Liver (tissue), 8 donors: ENCODE measurements at regions not wholly inside any gene's neighbourhood (a gene's known extent, or its start where the extent isn't known, plus 50 kb on each side); places are given as distances from the start of the nearest gene placed in this dataset.

Experiments used
- DNase-seq: peaks from one replicate; pipeline ENCODE4 v3.0.0-alpha.2; 2017; ENCODE audit warnings: low spot score
- H3K27ac ChIP-seq, 2 donors: one replicate each; pipeline ENCODE4 v1.7.0; 2013; ENCODE audit warnings: inconsistent platforms in 2 of 2, low read length in 2 of 2, control low read depth in 1 of 2, low read depth in 1 of 2, mild to moderate bottlenecking in 1 of 2
- H3K27me3 ChIP-seq, 4 donors: one replicate each; pipeline versions ENCODE4 v1.6.1 to v1.7.0; 2013; ENCODE audit warnings: low read length in 3 of 4, inconsistent platforms in 1 of 4, mild to moderate bottlenecking in 1 of 4, moderate library complexity in 1 of 4; ENCODE audit not compliant: control insufficient read depth in 4 of 4, insufficient read depth in 4 of 4
- H3K36me3 ChIP-seq, 4 donors: one replicate each; pipeline versions ENCODE4 v1.6.1 to v1.7.0; 2013; ENCODE audit warnings: low read length in 3 of 4, mild to moderate bottlenecking in 3 of 4, low read depth in 1 of 4, moderate library complexity in 1 of 4; ENCODE audit not compliant: control insufficient read depth in 4 of 4, insufficient read depth in 3 of 4
- H3K4me1 ChIP-seq, 4 donors: one replicate each; pipeline versions ENCODE4 v1.6.1 to v1.7.0; 2013; ENCODE audit warnings: low read length in 3 of 4, mild to moderate bottlenecking in 3 of 4, moderate library complexity in 1 of 4; ENCODE audit not compliant: control insufficient read depth in 4 of 4, insufficient read depth in 4 of 4
- H3K4me3 ChIP-seq, 3 donors: one replicate each; pipeline versions ENCODE4 v1.6.1 to v1.7.0; 2013; ENCODE audit warnings: low read length in 3 of 3, control low read depth in 1 of 3, low read depth in 1 of 3, mild to moderate bottlenecking in 1 of 3
- H3K9ac ChIP-seq, 2 donors: one replicate each; pipeline ENCODE4 v1.7.0; 2013; ENCODE audit warnings: low read length in 2 of 2, mild to moderate bottlenecking in 2 of 2, moderate library complexity in 2 of 2, control low read depth in 1 of 2, low read depth in 1 of 2
- H3K9me3 ChIP-seq, 4 donors: one replicate each; pipeline versions ENCODE4 v1.6.1 to v1.7.0; 2013; ENCODE audit warnings: low read length in 3 of 4; ENCODE audit not compliant: control insufficient read depth in 4 of 4
- ATF3 ChIP-seq: IDR thresholded peaks from 2 replicates; pipeline ENCODE4 v1.6.1; 2016; ENCODE audit warnings: antibody characterized with exemption
- CTCF ChIP-seq: fragments of 150-350 bp; IDR thresholded peaks from 2 replicates; pipeline ENCODE4 v1.5.1; 2017; ENCODE audit warnings: improper control_type of control experiment, low read depth, low read length; ENCODE audit not compliant: missing input control
- EGR1 ChIP-seq, 2 donors: IDR thresholded peaks; 2 replicates each; pipeline ENCODE4 v1.6.1; 2016 to 2018; ENCODE audit warnings: antibody characterized with exemption in 2 of 2, low read depth in 2 of 2
- FOXA1 ChIP-seq: IDR thresholded peaks from 2 replicates; pipeline ENCODE4 v1.6.1; 2016; ENCODE audit warnings: antibody characterized with exemption
- FOXA2 ChIP-seq: IDR thresholded peaks from 2 replicates; pipeline ENCODE4 v1.6.1; 2016; ENCODE audit warnings: antibody characterized with exemption
- GABPA ChIP-seq, 2 donors: IDR thresholded peaks in 1 of 2; conservative IDR thresholded peaks in 1 of 2; 2 replicates each; pipeline ENCODE4 v1.6.1; 2016; ENCODE audit warnings: antibody characterized with exemption in 2 of 2, mild to moderate bottlenecking in 1 of 2, moderate library complexity in 1 of 2
- HNF4A ChIP-seq, 2 donors: conservative IDR thresholded peaks; 2 replicates each; pipeline ENCODE4 v1.6.1; 2016; ENCODE audit warnings: antibody characterized with exemption in 2 of 2, mild to moderate bottlenecking in 2 of 2
- HNF4G ChIP-seq: IDR thresholded peaks from 2 replicates; pipeline ENCODE4 v1.6.1; 2016; ENCODE audit warnings: antibody characterized with exemption
- JUND ChIP-seq, 2 donors: IDR thresholded peaks; 2 replicates each; pipeline ENCODE4 v1.6.1; 2016; ENCODE audit warnings: antibody characterized with exemption in 2 of 2
- MAX ChIP-seq: IDR thresholded peaks from 2 replicates; pipeline ENCODE4 v1.6.1; 2016; ENCODE audit warnings: antibody characterized with exemption
- NR2F2 ChIP-seq: IDR thresholded peaks from 2 replicates; pipeline ENCODE4 v1.6.1; 2016; ENCODE audit warnings: antibody characterized with exemption
- RAD21 ChIP-seq, 2 donors: IDR thresholded peaks; 2 replicates each; pipeline ENCODE4 v1.6.1; 2016; ENCODE audit warnings: antibody characterized with exemption in 2 of 2, mild to moderate bottlenecking in 2 of 2
- REST ChIP-seq: IDR thresholded peaks from 2 replicates; pipeline ENCODE4 v1.6.1; 2016; ENCODE audit warnings: antibody characterized with exemption, mild to moderate bottlenecking
- RXRA ChIP-seq, 2 donors: IDR thresholded peaks; 2 replicates each; pipeline ENCODE4 v1.6.1; 2017 to 2018; ENCODE audit warnings: antibody characterized with exemption in 2 of 2, mild to moderate bottlenecking in 1 of 2
- SP1 ChIP-seq: IDR thresholded peaks from 2 replicates; pipeline ENCODE4 v1.6.1; 2018; ENCODE audit warnings: antibody characterized with exemption, mild to moderate bottlenecking
- TAF1 ChIP-seq: conservative IDR thresholded peaks from 2 replicates; pipeline ENCODE4 v1.6.1; 2016; ENCODE audit warnings: antibody characterized with exemption, mild to moderate bottlenecking
- YY1 ChIP-seq: IDR thresholded peaks from 2 replicates; pipeline ENCODE4 v1.6.1; 2016; ENCODE audit warnings: antibody characterized with exemption, mild to moderate bottlenecking
- WGBS: extraction: QIAGEN DNeasy Blood & Tissue Kit; methylation state at CpG from one replicate; pipeline ENCODE4 v1.1.7; 2013; 5-methylcytosine and 5-hydroxymethylcytosine counted together
- TF ChIP-seq, protein P1 (sequence below): IDR thresholded peaks from 2 replicates; pipeline ENCODE4 v1.6.1; 2016; ENCODE audit warnings: antibody characterized with exemption
- donor health status: healthy.
- donor health status: healthy.
- donor health status: healthy.
- donor health status: healthy.
- donor health status: healthy.

- TF ChIP-seq YY1 (no peak), FOXA2 (no peak)
Observed at GRCh38 chr2:120509213-120509815, 163.4 kb downstream of the INHBB start (continued).

DNA sequence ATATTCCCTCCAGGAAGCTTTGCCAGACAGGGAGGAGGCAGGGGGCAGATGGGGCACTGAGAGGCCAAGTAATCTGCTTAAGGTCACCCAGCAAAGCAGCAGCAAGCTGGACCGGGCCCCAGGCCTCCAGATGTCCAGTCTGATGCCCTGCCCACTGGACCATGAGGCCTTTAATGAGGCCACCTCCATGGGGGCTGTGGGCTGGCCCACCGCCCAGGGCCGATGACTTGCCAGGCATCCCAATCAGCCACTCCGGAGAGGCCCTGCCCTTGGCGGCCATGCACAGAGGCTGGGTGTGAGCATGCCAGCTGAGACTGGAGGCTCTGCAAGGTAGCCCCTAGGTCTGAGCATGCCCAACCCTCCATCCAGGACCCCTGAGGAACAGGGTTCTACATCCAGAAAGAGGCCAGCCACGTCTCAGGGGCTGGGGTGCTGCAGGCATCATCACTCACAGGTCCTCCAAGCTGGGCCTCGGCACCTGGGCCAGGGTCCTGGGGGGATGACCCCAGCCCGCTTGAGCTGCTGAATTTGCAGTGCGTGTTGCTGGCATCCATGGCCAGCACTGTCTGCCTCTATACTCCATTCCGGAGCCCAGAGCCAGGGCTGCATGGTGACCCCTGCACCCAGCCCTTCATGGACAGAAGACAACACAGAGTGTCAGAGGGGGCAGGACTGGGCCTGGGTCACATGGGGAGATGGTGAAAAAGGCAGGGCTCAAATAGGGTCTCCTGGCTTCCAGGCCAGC, 164.2 kb downstream of the INHBB start:
- H3K27ac ChIP-seq, result no peak overlapping the region
- no peaks in the 10 kb centered on the region for H3K27me3 ChIP-seq
- H3K9ac ChIP-seq, result no peak overlapping the region
- DNase-seq, result no peak
- no peaks in the 10 kb centered on the region for H3K9me3 ChIP-seq
- WGBS, result 93% methylated on average over 10 of the region's 10 CpGs
- H3K4me3 ChIP-seq, result no peak overlapping the region
- H3K36me3 ChIP-seq, result no peaks in the 10 kb centered on the region
- TF ChIP-seq JUND (IDR thresholded peaks at IDR 0.05) (no peak), YY1 (no peak), CTCF (no peak), TAF1 (no peak), HNF4G (no peak), RAD21 (IDR thresholded peaks at IDR 0.05) (no peak), GABPA (IDR thresholded peaks at IDR 0.05 in 1 of 2, conservative IDR thresholded peaks at IDR 0.05 in 1 of 2) (no peak), HNF4A (conservative IDR thresholded peaks at IDR 0.05) (no peak), MAX (no peak), SP1 (no peak), FOXA1 (no peak), NR2F2 (no peak), EGR1 (IDR thresholded peaks at IDR 0.05; ENCODE audit: low read depth in 2 of 2) (no peak), REST (no peak), FOXA2 (no peak), RXRA (IDR thresholded peaks at IDR 0.05) (no peak), ATF3 (no peak)
- TF ChIP-seq, protein P1, sequence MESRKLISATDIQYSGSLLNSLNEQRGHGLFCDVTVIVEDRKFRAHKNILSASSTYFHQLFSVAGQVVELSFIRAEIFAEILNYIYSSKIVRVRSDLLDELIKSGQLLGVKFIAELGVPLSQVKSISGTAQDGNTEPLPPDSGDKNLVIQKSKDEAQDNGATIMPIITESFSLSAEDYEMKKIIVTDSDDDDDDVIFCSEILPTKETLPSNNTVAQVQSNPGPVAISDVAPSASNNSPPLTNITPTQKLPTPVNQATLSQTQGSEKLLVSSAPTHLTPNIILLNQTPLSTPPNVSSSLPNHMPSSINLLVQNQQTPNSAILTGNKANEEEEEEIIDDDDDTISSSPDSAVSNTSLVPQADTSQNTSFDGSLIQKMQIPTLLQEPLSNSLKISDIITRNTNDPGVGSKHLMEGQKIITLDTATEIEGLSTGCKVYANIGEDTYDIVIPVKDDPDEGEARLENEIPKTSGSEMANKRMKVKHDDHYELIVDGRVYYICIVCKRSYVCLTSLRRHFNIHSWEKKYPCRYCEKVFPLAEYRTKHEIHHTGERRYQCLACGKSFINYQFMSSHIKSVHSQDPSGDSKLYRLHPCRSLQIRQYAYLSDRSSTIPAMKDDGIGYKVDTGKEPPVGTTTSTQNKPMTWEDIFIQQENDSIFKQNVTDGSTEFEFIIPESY, result no peak
- H3K4me1 ChIP-seq, result peaks cover 0 to 7% (median 0%) of the 10 kb centered on the region in 4 donors
